Fibroblast of the aortic adventitia (primary cell): ENCODE measurements at regions not wholly inside any gene's neighbourhood (a gene's known extent, or its start where the extent isn't known, plus 50 kb on each side); places are given as distances from the start of the nearest gene placed in this dataset.
"Not testable (repeated sequence)": the region's sequence is repeated elsewhere in the genome, so short reads cannot be mapped to it uniquely, and the experiment has no call there.

Experiments used
- DNase-seq: peaks from one replicate; pipeline ENCODE4 v3.0.0-alpha.2; 2010; ENCODE audit warnings: low read depth
- H3K4me3 ChIP-seq: 2 replicates; pipeline ENCODE4 v1.5.1; 2011; ENCODE audit warnings: low read depth, mild to moderate bottlenecking, control low read depth, low read length, moderate library complexity
- CTCF ChIP-seq: IDR thresholded peaks from 2 replicates; pipeline ENCODE4 v1.5.1; 2011; ENCODE audit warnings: mild to moderate bottlenecking, low read length, control low read depth, inconsistent platforms; ENCODE audit not compliant: insufficient read depth

DNA sequence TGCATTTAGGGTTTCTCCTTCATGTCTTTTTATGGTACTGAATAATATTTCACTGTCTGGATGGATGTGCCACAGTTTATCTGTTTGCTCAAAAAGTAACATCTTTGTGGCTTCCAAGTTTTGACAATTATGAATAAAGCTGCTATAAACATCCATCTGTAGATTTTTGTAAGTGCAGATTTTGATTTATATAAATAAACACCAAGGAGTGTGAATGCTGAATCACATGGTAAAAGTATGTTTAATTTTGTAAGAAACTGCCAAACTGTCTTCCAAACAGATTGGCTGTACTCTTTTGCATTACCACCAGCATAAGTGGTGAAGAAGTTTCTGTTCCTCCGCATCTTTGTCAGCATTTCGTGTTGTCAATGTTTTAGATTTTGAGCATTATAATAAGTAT, 158.7 kb upstream of the GIMD1 start:
- no peak overlapping the region for H3K4me3 ChIP-seq
- no peak for TF ChIP-seq CTCF

DNA sequence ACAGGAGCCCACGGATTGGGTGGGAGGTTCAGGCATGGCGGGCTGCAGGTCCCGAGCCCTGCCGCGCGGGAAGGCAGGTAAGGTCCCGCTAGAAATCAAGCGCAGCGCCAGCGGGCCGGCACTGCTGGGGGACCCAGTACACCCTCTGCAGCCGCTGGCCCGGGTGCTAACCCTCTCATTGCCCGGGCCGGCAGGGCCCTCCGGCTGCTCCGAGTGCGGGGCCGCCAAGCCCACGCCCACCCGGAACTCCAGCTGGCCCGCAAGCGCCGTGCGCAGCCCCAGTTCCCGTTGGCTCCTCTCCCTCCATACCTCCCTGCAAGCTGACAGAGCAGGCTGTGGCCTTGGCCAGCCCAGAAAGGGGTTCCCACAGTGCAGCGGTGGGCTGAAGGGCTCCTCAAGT, 156.8 kb upstream of the GIMD1 start:
- DNase-seq, H3K4me3 ChIP-seq: not testable (repeated sequence)

More for the DNA sequence above, 158.7 kb upstream of the GIMD1 start:
- DNase-seq: no peak

DNA sequence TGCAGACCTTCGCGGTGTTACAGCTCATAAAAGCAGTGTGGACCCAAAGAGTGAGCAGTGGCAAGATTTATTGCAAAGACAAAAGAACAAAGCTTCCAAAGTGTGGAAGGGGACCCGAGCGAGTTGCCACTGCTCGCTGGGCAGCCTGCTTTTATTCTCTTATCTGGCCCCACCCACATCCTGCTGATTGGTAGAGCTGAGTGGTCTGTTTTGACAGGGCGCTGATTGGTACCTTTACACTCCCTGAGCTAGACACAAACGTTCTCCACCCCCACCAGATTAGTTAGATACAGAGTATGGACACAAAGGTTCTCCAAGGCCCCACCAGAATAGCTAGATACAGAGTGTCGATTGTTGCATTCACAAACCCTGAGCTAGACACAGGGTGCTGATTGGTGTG, 156.2 kb upstream of the GIMD1 start:
- not testable (repeated sequence) for H3K4me3 ChIP-seq, DNase-seq

DNA sequence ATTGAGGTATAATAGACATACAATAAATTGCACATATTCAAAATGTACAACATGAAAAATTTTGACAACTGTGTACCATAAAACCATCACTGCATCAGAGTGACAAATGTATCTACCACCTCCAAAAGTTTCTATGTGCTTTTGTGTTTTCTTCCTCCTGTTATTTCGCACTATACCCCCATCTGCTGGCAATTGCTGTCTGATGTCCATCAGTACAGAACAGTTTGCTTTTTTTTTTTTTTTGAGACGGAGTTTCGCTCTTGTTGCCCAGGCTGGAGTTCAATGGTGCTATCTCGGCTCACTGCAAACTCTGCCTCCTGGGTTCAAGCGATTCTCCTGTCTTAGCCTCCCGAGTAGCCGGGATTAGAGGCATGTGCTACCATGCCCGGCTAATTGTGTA, 154.3 kb upstream of the GIMD1 start:
- no peak for DNase-seq
- TF ChIP-seq CTCF: peak; percentile 2
- no peak overlapping the region for H3K4me3 ChIP-seq

DNA sequence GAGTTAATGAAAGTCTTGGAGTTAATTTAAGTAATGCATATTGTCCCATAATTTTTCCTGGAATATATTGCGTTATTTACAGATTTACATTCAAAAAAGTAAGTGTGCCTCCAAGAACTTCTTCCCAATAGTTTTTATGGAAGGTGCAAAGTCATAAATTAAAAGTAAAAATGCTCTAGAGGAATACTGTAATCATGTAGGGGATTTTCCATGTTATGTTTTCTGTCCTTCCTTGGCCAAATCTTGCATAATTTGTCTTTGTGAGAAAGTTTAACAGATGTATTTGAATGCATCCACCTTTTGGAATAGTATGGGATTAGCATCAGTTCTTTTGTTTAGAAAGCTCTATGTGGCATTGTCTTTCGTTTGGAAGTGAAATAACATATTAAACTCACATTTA, 144.1 kb upstream of the GIMD1 start:
- DNase-seq: no peak
- H3K4me3 ChIP-seq: no peak overlapping the region
- TF ChIP-seq CTCF: no peak

GRCh38 chr4:106507440-106507839, 138.9 kb upstream of the GIMD1 start:
- TF ChIP-seq CTCF: no peak
- DNase-seq: no peak
- no peak overlapping the region for H3K4me3 ChIP-seq

- no peak overlapping the region for H3K4me3 ChIP-seq
- no peak for TF ChIP-seq CTCF
- DNase-seq: no peak
These were observed 134.8 kb upstream of the GIMD1 start for GRCh38 chr4:106503116-106504050.

GRCh38 chr4:106502106-106502699, 133.6 kb upstream of the GIMD1 start:
- peak; percentile 72 for DNase-seq
- peak; percentile 79 for TF ChIP-seq CTCF
- H3K4me3 ChIP-seq: no peak overlapping the region
